Spinal cord (tissue), 9 donors: ENCODE measurements at regions not wholly inside any gene's neighbourhood (a gene's known extent, or its start where the extent isn't known, plus 50 kb on each side); places are given as distances from the start of the nearest gene placed in this dataset.
A peak's percentile ranks its signal among the peaks of the same experiment; 100 is the strongest.

Experiments used
- DNase-seq, 6 donors: peaks; one replicate each; pipeline versions ENCODE4 v3.0.0 to v3.0.0-alpha.2; 2013 to 2015; ENCODE audit warnings: low spot score in 6 of 6, low read depth in 4 of 6
- H3K27ac ChIP-seq: one replicate; pipeline ENCODE4 v1.5.1; 2013; ENCODE audit warnings: low read depth, low read length, control low read depth
- H3K27me3 ChIP-seq: one replicate; pipeline ENCODE4 v1.6.1; 2013; ENCODE audit warnings: low read length; ENCODE audit not compliant: control insufficient read depth, insufficient read depth
- H3K36me3 ChIP-seq: one replicate; pipeline ENCODE4 v1.6.1; 2013; ENCODE audit warnings: low read length; ENCODE audit not compliant: control insufficient read depth, insufficient read depth
- H3K4me1 ChIP-seq: one replicate; pipeline ENCODE4 v1.6.1; 2013; ENCODE audit warnings: low read length; ENCODE audit not compliant: control insufficient read depth, insufficient read depth
- H3K4me3 ChIP-seq: one replicate; pipeline ENCODE4 v1.5.1; 2013; ENCODE audit warnings: low read depth, low read length, control low read depth
- H3K9me3 ChIP-seq: one replicate; pipeline ENCODE4 v1.6.1; 2013; ENCODE audit warnings: low read length; ENCODE audit not compliant: control insufficient read depth, insufficient read depth
- WGBS: methylation state at CpG from one replicate; pipeline ENCODE4 v1.1.5; 2013; ENCODE audit warnings: missing lambda C conversion rate; ENCODE audit not compliant: insufficient coverage; 5-methylcytosine and 5-hydroxymethylcytosine counted together
- donor health status: healthy.

GRCh38 chr18:78641689-78642231 is 337.9 kb upstream of the SALL3 start:
- Histone ChIP-seq H3K4me3 (no peak overlapping the region), H3K27ac (no peak overlapping the region), H3K4me1 (peaks cover 18% of the 10 kb centered on the region), H3K9me3 (no peaks in the 10 kb centered on the region), H3K27me3 (peaks cover 2% of the 10 kb centered on the region), H3K36me3 (peaks cover 2% of the 10 kb centered on the region)
- no peak for DNase-seq
- WGBS = 42% methylated on average over 2 of the region's 3 CpGs

- WGBS = 20% methylated on average over 5 of the region's 11 CpGs
- no peaks in the 10 kb centered on the region for H3K9me3 ChIP-seq
- H3K4me3 ChIP-seq = no peak overlapping the region
- peaks cover 15% of the 10 kb centered on the region for H3K4me1 ChIP-seq
- H3K27ac ChIP-seq = no peak overlapping the region
- H3K27me3 ChIP-seq = peaks cover 2% of the 10 kb centered on the region
- peak in 2 of 6 donors; percentile 34 to 76 for DNase-seq
- H3K36me3 ChIP-seq = peaks cover 1% of the 10 kb centered on the region
These were observed 337.2 kb upstream of the SALL3 start for GRCh38 chr18:78642296-78642951.

- no peaks in the 10 kb centered on the region for H3K36me3 ChIP-seq
- H3K27me3 ChIP-seq = peaks cover 2% of the 10 kb centered on the region
- no peak overlapping the region for H3K27ac ChIP-seq
- peaks cover 15% of the 10 kb centered on the region for H3K4me1 ChIP-seq
- no peak overlapping the region for H3K4me3 ChIP-seq
- no CpG with 5 or more reads among the region's 4 CpGs for WGBS
- DNase-seq = no peak
- H3K9me3 ChIP-seq = no peaks in the 10 kb centered on the region
These were observed 336.6 kb upstream of the SALL3 start for GRCh38 chr18:78643004-78643403.

GRCh38 chr18:78643981-78644380 is 335.6 kb upstream of the SALL3 start:
- Histone ChIP-seq H3K36me3 (no peaks in the 10 kb centered on the region), H3K27ac (no peak overlapping the region), H3K27me3 (peaks cover 2% of the 10 kb centered on the region), H3K4me3 (no peak overlapping the region), H3K9me3 (no peaks in the 10 kb centered on the region), H3K4me1 (peaks cover 11% of the 10 kb centered on the region)
- WGBS = 96% methylated on average over 14 of the region's 14 CpGs
- DNase-seq = no peak

GRCh38 chr18:78645216-78645615 is 334.4 kb upstream of the SALL3 start:
- Histone ChIP-seq H3K27me3 (peaks cover 2% of the 10 kb centered on the region), H3K4me3 (no peak overlapping the region), H3K9me3 (no peaks in the 10 kb centered on the region), H3K27ac (no peak overlapping the region), H3K36me3 (no peaks in the 10 kb centered on the region), H3K4me1 (peaks cover 3% of the 10 kb centered on the region)
- DNase-seq = no peak
- 94% methylated on average over 19 of the region's 20 CpGs for WGBS

GRCh38 chr18:78647018-78647417 is 332.6 kb upstream of the SALL3 start:
- 100% methylated on average over 2 of the region's 4 CpGs for WGBS
- H3K27ac ChIP-seq = no peak overlapping the region
- H3K9me3 ChIP-seq = no peaks in the 10 kb centered on the region
- H3K4me1 ChIP-seq = no peaks in the 10 kb centered on the region
- no peak for DNase-seq
- H3K4me3 ChIP-seq = no peak overlapping the region
- H3K27me3 ChIP-seq = no peaks in the 10 kb centered on the region
- H3K36me3 ChIP-seq = no peaks in the 10 kb centered on the region

- no peak for DNase-seq
- H3K9me3 ChIP-seq = peaks cover 15% of the 10 kb centered on the region
- no peak overlapping the region for H3K27ac ChIP-seq
- no peaks in the 10 kb centered on the region for H3K4me1 ChIP-seq
- H3K4me3 ChIP-seq = no peak overlapping the region
- WGBS = 75% methylated on average over 9 of the region's 10 CpGs
- H3K36me3 ChIP-seq = no peaks in the 10 kb centered on the region
- no peaks in the 10 kb centered on the region for H3K27me3 ChIP-seq
These were observed 330.2 kb upstream of the SALL3 start for GRCh38 chr18:78649421-78649820.

GRCh38 chr18:78650926-78651325 is 328.7 kb upstream of the SALL3 start:
- 95% methylated on average over 11 of the region's 13 CpGs for whole genome bisulfite sequencing
- H3K4me1 ChIP-seq = no peaks in the 10 kb centered on the region
- no peaks in the 10 kb centered on the region for H3K27me3 ChIP-seq
- peaks cover 23% of the 10 kb centered on the region for H3K9me3 ChIP-seq
- no peak overlapping the region for H3K27ac ChIP-seq
- DNase-seq = no peak
- no peaks in the 10 kb centered on the region for H3K36me3 ChIP-seq
- H3K4me3 ChIP-seq = no peak overlapping the region

- H3K36me3 ChIP-seq = no peaks in the 10 kb centered on the region
- no peaks in the 10 kb centered on the region for H3K27me3 ChIP-seq
- H3K27ac ChIP-seq = no peak overlapping the region
- no peaks in the 10 kb centered on the region for H3K4me1 ChIP-seq
- WGBS = 98% methylated on average over 7 of the region's 11 CpGs
- H3K4me3 ChIP-seq = no peak overlapping the region
- peaks cover 23% of the 10 kb centered on the region for H3K9me3 ChIP-seq
- no peak for DNase-seq
These were observed 327.5 kb upstream of the SALL3 start for GRCh38 chr18:78652001-78652545.

- Histone ChIP-seq H3K9me3 (peaks cover 23% of the 10 kb centered on the region), H3K36me3 (no peaks in the 10 kb centered on the region), H3K27ac (no peak overlapping the region), H3K4me1 (no peaks in the 10 kb centered on the region), H3K27me3 (no peaks in the 10 kb centered on the region), H3K4me3 (no peak overlapping the region)
- no peak for DNase-seq
- 96% methylated on average over 6 of the region's 8 CpGs for WGBS
These were observed 323.7 kb upstream of the SALL3 start for GRCh38 chr18:78655921-78656320.
